ENCODE measurements at regions not wholly inside any gene's neighbourhood (a gene's known extent, or its start where the extent isn't known, plus 50 kb on each side); places are given as distances from the start of the nearest gene placed in this dataset.

DNA sequence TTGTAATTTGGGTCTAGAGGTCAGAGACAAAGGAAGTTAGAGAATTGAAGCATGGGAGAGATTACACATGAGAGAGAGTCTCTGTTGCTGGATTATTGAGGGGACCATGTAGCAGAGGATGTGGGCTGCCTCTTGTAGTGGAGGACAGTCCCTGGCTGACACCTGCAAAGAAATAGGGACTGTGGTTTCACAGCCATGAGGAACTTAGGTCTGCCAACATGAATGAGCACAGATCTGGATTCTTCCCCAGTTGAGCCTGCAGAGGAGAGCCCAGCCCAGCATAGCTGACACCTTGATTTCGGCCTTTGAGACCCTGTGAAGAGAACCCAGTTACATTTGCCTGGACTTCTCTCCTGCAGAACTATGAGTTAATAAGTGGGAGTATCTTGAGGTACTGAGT lies 179.5 kb upstream of the TWIST2 start:
- TF ChIP-seq, protein P1, sequence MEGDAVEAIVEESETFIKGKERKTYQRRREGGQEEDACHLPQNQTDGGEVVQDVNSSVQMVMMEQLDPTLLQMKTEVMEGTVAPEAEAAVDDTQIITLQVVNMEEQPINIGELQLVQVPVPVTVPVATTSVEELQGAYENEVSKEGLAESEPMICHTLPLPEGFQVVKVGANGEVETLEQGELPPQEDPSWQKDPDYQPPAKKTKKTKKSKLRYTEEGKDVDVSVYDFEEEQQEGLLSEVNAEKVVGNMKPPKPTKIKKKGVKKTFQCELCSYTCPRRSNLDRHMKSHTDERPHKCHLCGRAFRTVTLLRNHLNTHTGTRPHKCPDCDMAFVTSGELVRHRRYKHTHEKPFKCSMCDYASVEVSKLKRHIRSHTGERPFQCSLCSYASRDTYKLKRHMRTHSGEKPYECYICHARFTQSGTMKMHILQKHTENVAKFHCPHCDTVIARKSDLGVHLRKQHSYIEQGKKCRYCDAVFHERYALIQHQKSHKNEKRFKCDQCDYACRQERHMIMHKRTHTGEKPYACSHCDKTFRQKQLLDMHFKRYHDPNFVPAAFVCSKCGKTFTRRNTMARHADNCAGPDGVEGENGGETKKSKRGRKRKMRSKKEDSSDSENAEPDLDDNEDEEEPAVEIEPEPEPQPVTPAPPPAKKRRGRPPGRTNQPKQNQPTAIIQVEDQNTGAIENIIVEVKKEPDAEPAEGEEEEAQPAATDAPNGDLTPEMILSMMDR (IDR thresholded peaks at IDR 0.05; ENCODE audit: insufficient read depth, low read length): no peak
- TF ChIP-seq POLR2AphosphoS5 (IDR thresholded peaks at IDR 0.05; ENCODE audit: low read depth) (no peak), SPI1 (IDR thresholded peaks at IDR 0.05; ENCODE audit: borderline replicate concordance, low read depth) (no peak)
- TF ChIP-seq, protein P2, sequence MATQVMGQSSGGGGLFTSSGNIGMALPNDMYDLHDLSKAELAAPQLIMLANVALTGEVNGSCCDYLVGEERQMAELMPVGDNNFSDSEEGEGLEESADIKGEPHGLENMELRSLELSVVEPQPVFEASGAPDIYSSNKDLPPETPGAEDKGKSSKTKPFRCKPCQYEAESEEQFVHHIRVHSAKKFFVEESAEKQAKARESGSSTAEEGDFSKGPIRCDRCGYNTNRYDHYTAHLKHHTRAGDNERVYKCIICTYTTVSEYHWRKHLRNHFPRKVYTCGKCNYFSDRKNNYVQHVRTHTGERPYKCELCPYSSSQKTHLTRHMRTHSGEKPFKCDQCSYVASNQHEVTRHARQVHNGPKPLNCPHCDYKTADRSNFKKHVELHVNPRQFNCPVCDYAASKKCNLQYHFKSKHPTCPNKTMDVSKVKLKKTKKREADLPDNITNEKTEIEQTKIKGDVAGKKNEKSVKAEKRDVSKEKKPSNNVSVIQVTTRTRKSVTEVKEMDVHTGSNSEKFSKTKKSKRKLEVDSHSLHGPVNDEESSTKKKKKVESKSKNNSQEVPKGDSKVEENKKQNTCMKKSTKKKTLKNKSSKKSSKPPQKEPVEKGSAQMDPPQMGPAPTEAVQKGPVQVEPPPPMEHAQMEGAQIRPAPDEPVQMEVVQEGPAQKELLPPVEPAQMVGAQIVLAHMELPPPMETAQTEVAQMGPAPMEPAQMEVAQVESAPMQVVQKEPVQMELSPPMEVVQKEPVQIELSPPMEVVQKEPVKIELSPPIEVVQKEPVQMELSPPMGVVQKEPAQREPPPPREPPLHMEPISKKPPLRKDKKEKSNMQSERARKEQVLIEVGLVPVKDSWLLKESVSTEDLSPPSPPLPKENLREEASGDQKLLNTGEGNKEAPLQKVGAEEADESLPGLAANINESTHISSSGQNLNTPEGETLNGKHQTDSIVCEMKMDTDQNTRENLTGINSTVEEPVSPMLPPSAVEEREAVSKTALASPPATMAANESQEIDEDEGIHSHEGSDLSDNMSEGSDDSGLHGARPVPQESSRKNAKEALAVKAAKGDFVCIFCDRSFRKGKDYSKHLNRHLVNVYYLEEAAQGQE (IDR thresholded peaks at IDR 0.05; ENCODE audit: insufficient replicate concordance, low read depth): no peak

Measured in HL-60 (cell line).